ENCODE measurements at regions not wholly inside any gene's neighbourhood (a gene's known extent, or its start where the extent isn't known, plus 50 kb on each side); places are given as distances from the start of the nearest gene placed in this dataset.

DNA sequence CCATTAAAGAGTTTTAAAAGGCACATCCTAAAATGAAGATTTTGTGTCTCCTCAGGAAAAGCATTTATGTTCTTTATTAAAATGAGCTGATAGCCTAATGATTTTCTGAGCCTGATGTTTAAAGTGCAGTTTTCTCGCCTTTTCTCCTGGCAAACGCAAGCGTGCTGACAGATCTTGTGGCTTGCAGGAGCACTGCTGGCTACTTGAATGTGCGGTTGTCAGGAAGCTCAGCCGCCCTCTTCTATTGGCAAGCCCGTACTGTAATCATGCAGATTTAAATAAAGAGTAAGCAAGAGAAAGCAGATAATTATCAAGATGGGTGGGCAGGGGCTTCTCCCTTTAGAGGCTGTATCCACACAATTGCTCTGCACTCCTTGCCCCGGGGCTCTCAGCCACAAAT lies 139.5 kb upstream of the SPHKAP start:
- no peak for ATAC-seq
- Histone ChIP-seq H3K9me3 (no peaks in the 10 kb centered on the region), H3K36me3 (ENCODE audit: insufficient read depth in 1 of 2, low read depth in 1 of 2) (no peaks in the 10 kb centered on the region), H3K27ac (no peak overlapping the region), H3K27me3 (ENCODE audit: insufficient read depth in 3 of 3, low read length in 2 of 3) (no peaks in the 10 kb centered on the region), H3K4me1 (no peaks in the 10 kb centered on the region), H3K4me3 (no peak overlapping the region)
- intact Hi-C loops (cut with DNase I): no loop called here
- TF ChIP-seq, protein P1, sequence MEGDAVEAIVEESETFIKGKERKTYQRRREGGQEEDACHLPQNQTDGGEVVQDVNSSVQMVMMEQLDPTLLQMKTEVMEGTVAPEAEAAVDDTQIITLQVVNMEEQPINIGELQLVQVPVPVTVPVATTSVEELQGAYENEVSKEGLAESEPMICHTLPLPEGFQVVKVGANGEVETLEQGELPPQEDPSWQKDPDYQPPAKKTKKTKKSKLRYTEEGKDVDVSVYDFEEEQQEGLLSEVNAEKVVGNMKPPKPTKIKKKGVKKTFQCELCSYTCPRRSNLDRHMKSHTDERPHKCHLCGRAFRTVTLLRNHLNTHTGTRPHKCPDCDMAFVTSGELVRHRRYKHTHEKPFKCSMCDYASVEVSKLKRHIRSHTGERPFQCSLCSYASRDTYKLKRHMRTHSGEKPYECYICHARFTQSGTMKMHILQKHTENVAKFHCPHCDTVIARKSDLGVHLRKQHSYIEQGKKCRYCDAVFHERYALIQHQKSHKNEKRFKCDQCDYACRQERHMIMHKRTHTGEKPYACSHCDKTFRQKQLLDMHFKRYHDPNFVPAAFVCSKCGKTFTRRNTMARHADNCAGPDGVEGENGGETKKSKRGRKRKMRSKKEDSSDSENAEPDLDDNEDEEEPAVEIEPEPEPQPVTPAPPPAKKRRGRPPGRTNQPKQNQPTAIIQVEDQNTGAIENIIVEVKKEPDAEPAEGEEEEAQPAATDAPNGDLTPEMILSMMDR (IDR thresholded peaks at IDR 0.05): no peak
- no peak for DNase-seq
- 80 to 87% (median 83%) methylated on average over 7 of the region's 7 CpGs for WGBS, 3 donors

DNA sequence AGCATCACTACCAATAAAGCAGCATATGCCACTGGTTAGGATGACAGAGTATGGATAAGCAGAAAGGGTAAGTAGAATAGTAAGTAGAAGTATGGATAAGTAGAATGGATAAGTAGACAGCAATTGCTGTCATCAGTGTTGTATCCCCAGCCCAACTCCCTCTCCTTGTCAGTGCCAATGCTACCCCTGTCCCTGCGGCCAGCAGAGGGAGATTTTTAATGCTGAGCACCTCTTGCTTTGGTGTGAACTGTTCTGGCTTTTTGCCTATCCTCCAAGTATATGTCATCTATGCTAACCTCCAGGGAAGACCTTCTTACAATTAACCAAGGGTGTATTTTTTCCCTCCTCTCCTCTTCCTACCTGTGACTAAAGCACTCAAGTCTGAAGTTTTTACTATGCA lies 136.7 kb upstream of the SPHKAP start:
- TF ChIP-seq, protein P1 (IDR thresholded peaks at IDR 0.05): peak; percentile 10
- Histone ChIP-seq H3K36me3 (ENCODE audit: insufficient read depth in 1 of 2, low read depth in 1 of 2) (no peaks in the 10 kb centered on the region), H3K9me3 (no peaks in the 10 kb centered on the region), H3K27ac (no peak overlapping the region), H3K4me1 (no peaks in the 10 kb centered on the region), H3K4me3 (no peak overlapping the region), H3K27me3 (ENCODE audit: insufficient read depth in 3 of 3, low read length in 2 of 3) (no peaks in the 10 kb centered on the region)
- ATAC-seq (no peak), DNase-seq (no peak)
- intact Hi-C loops (cut with DNase I): no loop called here
- WGBS, 3 donors: 50 to 55% (median 50%) methylated on average over 1 of the region's 1 CpG

DNA sequence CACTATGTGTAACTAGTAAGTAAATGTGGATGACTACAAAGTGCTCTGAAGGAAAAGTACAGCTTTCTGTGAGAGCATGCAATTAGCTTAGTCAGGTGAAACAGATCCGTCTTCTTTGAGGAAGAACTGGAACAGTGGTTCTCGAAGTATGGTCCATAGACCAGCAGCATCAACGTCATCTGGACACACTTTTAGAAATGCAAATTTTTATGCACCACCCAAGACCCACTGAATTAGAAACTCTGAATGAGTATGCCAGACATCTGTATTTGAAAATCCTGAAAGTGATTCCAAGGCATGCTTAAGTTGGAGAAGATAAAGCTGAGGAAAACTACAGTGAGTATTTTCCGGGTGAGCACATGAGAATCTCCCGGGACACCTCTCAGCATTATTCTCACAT lies 130.7 kb upstream of the SPHKAP start:
- ATAC-seq (no peak), DNase-seq (no peak)
- Histone ChIP-seq H3K36me3 (ENCODE audit: insufficient read depth in 1 of 2, low read depth in 1 of 2) (no peaks in the 10 kb centered on the region), H3K4me3 (no peak overlapping the region), H3K4me1 (no peaks in the 10 kb centered on the region), H3K27me3 (ENCODE audit: insufficient read depth in 3 of 3, low read length in 2 of 3) (no peaks in the 10 kb centered on the region), H3K9me3 (no peaks in the 10 kb centered on the region), H3K27ac (no peak overlapping the region)
- TF ChIP-seq, protein P1 (IDR thresholded peaks at IDR 0.05): no peak
- WGBS, 3 donors: 68 to 75% (median 71%) methylated on average over 5 of the region's 5 CpGs
- intact Hi-C loops (cut with DNase I): no loop called here

DNA sequence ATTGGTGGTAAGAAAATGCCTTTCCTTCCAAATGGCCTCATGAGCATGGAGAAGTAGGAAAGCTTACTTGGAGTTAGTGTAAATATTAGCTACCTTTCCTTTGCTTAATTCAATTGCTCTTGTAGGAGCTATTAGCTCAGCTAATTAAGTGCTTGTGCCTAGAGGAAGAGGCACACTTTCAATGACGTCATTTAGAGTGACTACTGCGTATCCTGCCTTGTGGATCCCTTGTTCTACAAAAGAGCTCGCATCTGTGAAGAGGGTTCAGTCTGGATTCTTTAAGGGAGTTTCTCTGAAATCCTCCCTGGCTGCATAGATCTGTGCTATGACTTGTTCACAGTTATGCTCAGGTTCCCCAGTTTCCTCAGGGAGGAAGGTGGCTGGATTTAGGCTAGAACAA lies 122.5 kb upstream of the SPHKAP start:
- TF ChIP-seq, protein P1 (IDR thresholded peaks at IDR 0.05): no peak
- Histone ChIP-seq H3K9me3 (no peaks in the 10 kb centered on the region), H3K36me3 (ENCODE audit: insufficient read depth in 1 of 2, low read depth in 1 of 2) (no peaks in the 10 kb centered on the region), H3K4me3 (no peak overlapping the region), H3K4me1 (no peaks in the 10 kb centered on the region), H3K27ac (no peak overlapping the region), H3K27me3 (ENCODE audit: insufficient read depth in 3 of 3, low read length in 2 of 3) (no peaks in the 10 kb centered on the region)
- WGBS, 3 donors: 81 to 90% (median 83%) methylated on average over 3 of the region's 3 CpGs
- intact Hi-C loops (cut with DNase I): no loop called here
- no peak for DNase-seq
- no peak for ATAC-seq

DNA sequence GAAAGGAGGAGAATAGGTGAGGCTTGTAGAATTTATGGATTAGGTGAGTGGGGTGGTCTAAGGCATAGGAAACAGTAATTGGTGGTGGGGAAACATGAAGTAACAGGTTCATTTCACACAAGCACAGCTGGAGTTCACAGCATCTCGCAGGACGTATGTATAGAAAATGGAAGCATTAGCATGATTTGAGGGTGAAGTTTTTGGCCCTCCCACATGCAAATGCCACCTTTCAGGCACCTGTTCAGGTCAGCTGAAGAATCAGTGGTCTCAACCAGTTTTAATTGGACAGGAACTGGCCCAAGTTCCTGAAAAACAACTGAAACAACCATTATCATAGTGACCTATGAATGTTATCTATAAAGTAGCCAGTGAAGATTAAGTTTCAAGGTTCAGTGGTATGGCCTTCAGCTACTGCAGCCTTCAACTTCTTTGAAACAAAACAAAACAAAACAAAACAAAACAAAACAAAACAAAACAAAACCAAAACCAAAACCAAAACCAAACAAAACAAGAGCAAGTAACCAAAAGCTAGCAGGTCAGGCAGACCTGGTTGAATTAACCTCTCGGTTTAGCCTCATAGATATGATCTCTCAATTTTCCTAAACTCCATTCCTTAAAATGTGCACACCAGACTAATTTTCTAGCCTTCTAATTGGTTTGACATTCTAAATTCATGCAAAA lies 102.1 kb upstream of the SPHKAP start:
- intact Hi-C loops (cut with DNase I): no loop called here
- TF ChIP-seq, protein P1 (IDR thresholded peaks at IDR 0.05): no peak
- WGBS, 3 donors: 78 to 90% (median 83%) methylated on average over 3 of the region's 3 CpGs

More for the DNA sequence above, 102.1 kb upstream of the SPHKAP start:
- no peak overlapping the region for H3K4me3 ChIP-seq
- no peaks in the 10 kb centered on the region for H3K27me3 ChIP-seq (ENCODE audit: insufficient read depth in 3 of 3, low read length in 2 of 3)
- H3K27ac ChIP-seq: no peak overlapping the region
- ATAC-seq: no peak
- H3K36me3 ChIP-seq (ENCODE audit: insufficient read depth in 1 of 2, low read depth in 1 of 2): no peaks in the 10 kb centered on the region
- H3K9me3 ChIP-seq: no peaks in the 10 kb centered on the region
- no peaks in the 10 kb centered on the region for H3K4me1 ChIP-seq
- no peak for DNase-seq

Measured in psoas muscle (tissue), 7 donors.